ENCODE measurements at regions not wholly inside any gene's neighbourhood (a gene's known extent, or its start where the extent isn't known, plus 50 kb on each side); places are given as distances from the start of the nearest gene placed in this dataset.
"Not testable (repeated sequence)": the region's sequence is repeated elsewhere in the genome, so short reads cannot be mapped to it uniquely, and the experiment has no call there.

- no peak for DNase-seq
Measured at GRCh38 chr2:207372483-207372882, 157.3 kb upstream of the CREB1 start.

GRCh38 chr2:207375207-207375875 is 154.4 kb upstream of the CREB1 start:
- no peak for DNase-seq

- not testable (repeated sequence) for DNase-seq
Measured at GRCh38 chr2:207378620-207379019, 151.1 kb upstream of the CREB1 start.

- DNase-seq: no peak
Measured at GRCh38 chr2:207385076-207385475, 144.7 kb upstream of the CREB1 start.

GRCh38 chr2:207385903-207386302 is 143.9 kb upstream of the CREB1 start:
- no peak for DNase-seq

- no peak for DNase-seq
Measured at GRCh38 chr2:207387001-207387571, 142.7 kb upstream of the CREB1 start.

- DNase-seq: peak; percentile 7
Measured at GRCh38 chr2:207390302-207391095, 139.3 kb upstream of the CREB1 start.

GRCh38 chr2:207394203-207394781 is 135.5 kb upstream of the CREB1 start:
- no peak for DNase-seq

GRCh38 chr2:207394812-207395534 is 134.8 kb upstream of the CREB1 start:
- no peak for DNase-seq

GRCh38 chr2:207395535-207396251 is 134.1 kb upstream of the CREB1 start:
- no peak for DNase-seq

- DNase-seq: no peak
Measured at GRCh38 chr2:207397917-207398655, 131.7 kb upstream of the CREB1 start.

- DNase-seq: no peak
Measured at GRCh38 chr2:207399301-207399700, 130.5 kb upstream of the CREB1 start.

- DNase-seq: no peak
Measured at GRCh38 chr2:207401338-207401737, 128.4 kb upstream of the CREB1 start.

GRCh38 chr2:207403141-207403540 is 126.6 kb upstream of the CREB1 start:
- no peak for DNase-seq

- peak; percentile 50 for DNase-seq
Measured at GRCh38 chr2:207403950-207404349, 125.8 kb upstream of the CREB1 start.

GRCh38 chr2:207405150-207405549 is 124.6 kb upstream of the CREB1 start:
- DNase-seq: no peak

- peak; percentile 84 for DNase-seq
Measured at GRCh38 chr2:207408086-207408794, 121.5 kb upstream of the CREB1 start.

- DNase-seq: peak; percentile 50
Measured at GRCh38 chr2:207409517-207409916, 120.2 kb upstream of the CREB1 start.

- no peak for DNase-seq
Measured at GRCh38 chr2:207412787-207413310, 116.9 kb upstream of the CREB1 start.

- DNase-seq: no peak
Measured at GRCh38 chr2:207413376-207413907, 116.3 kb upstream of the CREB1 start.
